K562 (cell line): ENCODE measurements at regions not wholly inside any gene's neighbourhood (a gene's known extent, or its start where the extent isn't known, plus 50 kb on each side); places are given as distances from the start of the nearest gene placed in this dataset.
A peak's percentile ranks its signal among the peaks of the same experiment; 100 is the strongest.

Source experiments
- BRD4 ChIP-seq: fragments of 200-600 bp; sonication (generic); IDR thresholded peaks from 2 replicates; pipeline ENCODE4 v1.6.1; 2017; ENCODE audit warnings: inconsistent platforms
- E2F5 ChIP-seq: sonication (generic); formaldehyde crosslinking; IDR thresholded peaks from 2 replicates; pipeline ENCODE4 v1.8.0; 2022; ENCODE audit warnings: mild to moderate bottlenecking, missing genetic modification reagents
- FIP1L1 ChIP-seq: fragments of 200-400 bp; formaldehyde crosslinking; IDR thresholded peaks from 2 replicates; pipeline ENCODE4 v1.6.1; 2018; ENCODE audit warnings: mild to moderate bottlenecking, low read depth, low read length; ENCODE audit not compliant: poor library complexity, severe bottlenecking
- HMGN3 ChIP-seq: IDR thresholded peaks from 2 replicates; pipeline ENCODE4 v1.6.1; 2011; ENCODE audit warnings: borderline replicate concordance, low read depth, mild to moderate bottlenecking, mixed read lengths, low read length; ENCODE audit not compliant: insufficient read length; ENCODE audit errors: extremely low read depth
- JUNB ChIP-seq: fragments of 450-650 bp; formaldehyde crosslinking; conservative IDR thresholded peaks from 2 replicates; pipeline ENCODE4 v1.4.0; 2020; ENCODE audit warnings: mild to moderate bottlenecking
- KDM5B ChIP-seq: fragments of 200-600 bp; sonication (generic); IDR thresholded peaks from 2 replicates; pipeline ENCODE4 v1.6.1; 2012; ENCODE audit warnings: low read depth, mild to moderate bottlenecking, moderate library complexity, low read length, control low read depth, inconsistent platforms; ENCODE audit not compliant: insufficient replicate concordance
- MAZ ChIP-seq, 2 experiments: fragments of 450-650 bp in 1 of 2; sonication (generic) in 1 of 2; formaldehyde crosslinking; IDR thresholded peaks in 1 of 2; conservative IDR thresholded peaks in 1 of 2; 2 replicates each; pipeline versions ENCODE4 v1.4.0 to v1.5.0; 2020; ENCODE audit warnings: mild to moderate bottlenecking in 1 of 2, missing genetic modification reagents in 1 of 2
- MEF2D ChIP-seq: conservative IDR thresholded peaks from 2 replicates; pipeline ENCODE4 v1.6.1; 2016; ENCODE audit warnings: low read depth, missing genetic modification characterization, missing compliant biosample characterization
- MLX ChIP-seq, 2 experiments: fragments of 450-650 bp in 1 of 2; sonication (generic) in 1 of 2; formaldehyde crosslinking; conservative IDR thresholded peaks; 2 replicates each; pipeline versions ENCODE4 v1.4.0 to v1.8.1; 2020 to 2022; ENCODE audit warnings: mild to moderate bottlenecking in 1 of 2, missing genetic modification reagents in 1 of 2
- POU5F1 ChIP-seq: fragments of 150-350 bp; IDR thresholded peaks from 2 replicates; pipeline ENCODE4 v1.6.1; 2014; ENCODE audit warnings: borderline replicate concordance, low read length, low read depth, mild to moderate bottlenecking; ENCODE audit not compliant: partially characterized antibody
- STAT6 ChIP-seq: sonication (generic); formaldehyde crosslinking; IDR thresholded peaks from 2 replicates; pipeline ENCODE4 v1.8.1; 2023; ENCODE audit warnings: mild to moderate bottlenecking, missing genetic modification reagents
- TEAD2 ChIP-seq: fragments of 450-650 bp; IDR thresholded peaks from 2 replicates; pipeline ENCODE4 v1.6.1; 2016; ENCODE audit warnings: missing genetic modification characterization, control low read depth, missing compliant biosample characterization
- ZNF217 ChIP-seq: sonication (generic); formaldehyde crosslinking; IDR thresholded peaks from 2 replicates; pipeline ENCODE4 v1.8.0; 2022; ENCODE audit warnings: mild to moderate bottlenecking, missing genetic modification reagents
- ZNF699 ChIP-seq: fragments of 250-450 bp; sonication (Bioruptor Pico); IDR thresholded peaks from 2 replicates; pipeline ENCODE4 v1.8.0; 2021; ENCODE audit warnings: mild to moderate bottlenecking, moderate library complexity; ENCODE audit not compliant: insufficient replicate concordance
- ZZZ3 ChIP-seq: fragments of 450-650 bp; IDR thresholded peaks from 2 replicates; pipeline ENCODE4 v1.6.1; 2016; ENCODE audit warnings: antibody characterized with exemption, mild to moderate bottlenecking, moderate library complexity
- TF ChIP-seq, protein P1 (sequence below), 3 experiments: fragments of 200-800 bp in 1 of 3; fragments of 250-450 bp in 1 of 3; fragments of 450-650 bp in 1 of 3; sonication (Bioruptor Pico) in 1 of 3; sonication (Bioruptor generic) in 1 of 3; formaldehyde crosslinking in 1 of 3; IDR thresholded peaks; 2 replicates each; pipeline versions ENCODE4 v1.6.1 to v1.8.0; 2016 to 2022; ENCODE audit warnings: mild to moderate bottlenecking in 2 of 3, missing genetic modification characterization in 2 of 3, missing compliant biosample characterization in 1 of 3, moderate library complexity in 1 of 3

DNA sequence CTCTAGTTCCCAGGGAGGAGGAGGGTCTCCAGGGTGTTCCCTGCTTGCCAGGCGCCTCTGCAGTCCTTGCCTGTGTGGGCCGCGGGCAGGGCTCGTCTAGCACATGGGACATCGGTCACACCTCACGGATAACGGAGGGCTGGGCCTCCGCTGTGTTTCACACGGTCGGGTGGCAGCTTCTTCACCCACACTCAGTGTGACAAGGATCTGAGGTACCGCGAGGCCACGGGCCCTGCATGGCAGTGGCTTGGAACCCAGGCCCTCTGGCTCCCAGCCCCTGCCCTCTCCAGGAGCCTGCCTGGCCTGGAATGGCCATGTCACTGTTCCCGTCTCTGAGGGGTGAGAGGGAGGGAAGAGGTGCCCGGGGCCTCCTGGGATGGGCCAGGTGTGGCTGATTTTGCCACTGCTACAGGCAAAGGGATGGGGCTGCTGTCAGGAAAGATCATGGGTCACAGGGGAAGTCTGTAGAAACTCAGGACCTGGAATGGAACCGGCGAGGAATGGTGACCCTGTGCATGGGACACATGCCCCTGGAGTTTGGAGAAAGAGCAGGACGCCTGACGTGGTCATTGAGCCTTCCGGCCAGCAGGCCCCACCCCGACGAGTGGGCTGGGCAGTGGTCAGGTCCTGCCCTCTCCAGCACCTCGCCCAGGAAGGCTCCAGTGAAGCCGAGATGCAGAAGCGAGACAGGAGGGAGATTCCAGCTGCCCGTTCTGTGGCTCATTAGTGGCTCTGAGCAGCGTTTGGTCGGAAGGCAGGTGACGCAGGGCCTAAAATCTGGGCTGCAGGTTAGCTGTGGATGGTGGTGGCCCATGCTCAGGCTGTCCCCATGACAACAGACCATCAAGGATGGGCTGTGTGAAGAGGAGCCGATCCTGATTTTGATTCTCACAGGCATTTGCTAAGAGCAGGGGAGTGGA is 76.5 kb upstream of the GSE1 start (continued):
- TF ChIP-seq, protein P1, sequence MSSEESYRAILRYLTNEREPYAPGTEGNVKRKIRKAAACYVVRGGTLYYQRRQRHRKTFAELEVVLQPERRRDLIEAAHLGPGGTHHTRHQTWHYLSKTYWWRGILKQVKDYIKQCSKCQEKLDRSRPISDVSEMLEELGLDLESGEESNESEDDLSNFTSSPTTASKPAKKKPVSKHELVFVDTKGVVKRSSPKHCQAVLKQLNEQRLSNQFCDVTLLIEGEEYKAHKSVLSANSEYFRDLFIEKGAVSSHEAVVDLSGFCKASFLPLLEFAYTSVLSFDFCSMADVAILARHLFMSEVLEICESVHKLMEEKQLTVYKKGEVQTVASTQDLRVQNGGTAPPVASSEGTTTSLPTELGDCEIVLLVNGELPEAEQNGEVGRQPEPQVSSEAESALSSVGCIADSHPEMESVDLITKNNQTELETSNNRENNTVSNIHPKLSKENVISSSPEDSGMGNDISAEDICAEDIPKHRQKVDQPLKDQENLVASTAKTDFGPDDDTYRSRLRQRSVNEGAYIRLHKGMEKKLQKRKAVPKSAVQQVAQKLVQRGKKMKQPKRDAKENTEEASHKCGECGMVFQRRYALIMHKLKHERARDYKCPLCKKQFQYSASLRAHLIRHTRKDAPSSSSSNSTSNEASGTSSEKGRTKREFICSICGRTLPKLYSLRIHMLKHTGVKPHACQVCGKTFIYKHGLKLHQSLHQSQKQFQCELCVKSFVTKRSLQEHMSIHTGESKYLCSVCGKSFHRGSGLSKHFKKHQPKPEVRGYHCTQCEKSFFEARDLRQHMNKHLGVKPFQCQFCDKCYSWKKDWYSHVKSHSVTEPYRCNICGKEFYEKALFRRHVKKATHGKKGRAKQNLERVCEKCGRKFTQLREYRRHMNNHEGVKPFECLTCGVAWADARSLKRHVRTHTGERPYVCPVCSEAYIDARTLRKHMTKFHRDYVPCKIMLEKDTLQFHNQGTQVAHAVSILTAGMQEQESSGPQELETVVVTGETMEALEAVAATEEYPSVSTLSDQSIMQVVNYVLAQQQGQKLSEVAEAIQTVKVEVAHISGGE (CRISPR knock-in tag; IDR thresholded peaks at IDR 0.05), result no peak
- peak; percentile 86 for TF ChIP-seq KDM5B
- peak; percentile 48 for TF ChIP-seq HMGN3
- no peak for TF ChIP-seq FIP1L1
- peak in 1 of 2 experiments; percentile 87; a peak in 2 of 4 replicates for TF ChIP-seq MAZ (CRISPR knock-in tag; conservative IDR thresholded peaks at IDR 0.05 in 1 of 2, IDR thresholded peaks at IDR 0.05 in 1 of 2)
- no peak for TF ChIP-seq ZNF217 (CRISPR knock-in tag)
- no peak for TF ChIP-seq ZZZ3
- TF ChIP-seq E2F5 (CRISPR knock-in tag), result no peak
- no peak; the same call in 1 of the 2 replicates for TF ChIP-seq MEF2D (tag)
- TF ChIP-seq MLX (CRISPR knock-in tag; conservative IDR thresholded peaks at IDR 0.05), result peak in 1 of 2 experiments; percentile 79; a peak in 2 of 4 replicates
- TF ChIP-seq STAT6 (CRISPR knock-in tag), result no peak
- no peak for TF ChIP-seq POU5F1
- TF ChIP-seq JUNB (CRISPR knock-in tag), result no peak
- no peak; the same call in 1 of the 2 replicates for TF ChIP-seq BRD4
- no peak for TF ChIP-seq TEAD2
- no peak for TF ChIP-seq ZNF699 (CRISPR knock-in tag)
